K562 (cell line): ENCODE measurements at regions not wholly inside any gene's neighbourhood (a gene's known extent, or its start where the extent isn't known, plus 50 kb on each side); places are given as distances from the start of the nearest gene placed in this dataset.

Source experiments
- ATAC-seq: fragments of 200-7000 bp; cut with Tn5 transposase; 3 replicates; pipeline ENCODE4 v1.9.1; 2020; ENCODE audit warnings: moderate library complexity
- BruUV-seq: library from RNA; stranded (reverse); fragments of 400-500 nt; replicated peaks from 2 replicates; lab custom pipeline; 2021; lab: Mats Ljungman, UMichigan
- CTCF ChIA-PET: fragments of 300-600 bp; formaldehyde crosslinking; extraction: SDS; loops from one replicate; lab custom pipeline; 2021; ENCODE audit warnings: low intra/inter-chr PET ratio; lab: Yijun Ruan, JAX
- POLR2A ChIA-PET: fragments of 300-600, 350-650 bp; sonication (Branson Sonifier 250); formaldehyde crosslinking; extraction: SDS; loops from one replicate; lab custom pipeline; 2021; ENCODE audit warnings: antibody characterized with exemption, inconsistent platforms; lab: Yijun Ruan, JAX
- DNase-seq, 4 experiments: peaks; one replicate each; pipeline versions ENCODE4 v3.0.0 to v3.0.0-alpha.2; 2011 to 2018; ENCODE audit warnings: low spot score in 3 of 4, mixed read lengths in 3 of 4; ENCODE audit errors: extremely low read depth in 1 of 4
- FAIRE-seq: peaks from 2 replicates; lab custom pipeline; 2011; peaks lifted over from hg19 to GRCh38; lab: Jason Lieb, UNC
- H2AFZ ChIP-seq: 2 replicates; pipeline ENCODE4 v1.6.0; 2011; ENCODE audit warnings: low read depth, low read length, control low read depth, inconsistent platforms
- H3K27ac ChIP-seq: fragments of 200-600 bp; 3 replicates; pipeline ENCODE4 v1.8.0; 2011; ENCODE audit warnings: low read depth, mild to moderate bottlenecking, control low read depth, inconsistent platforms, low read length, moderate library complexity, mixed read lengths; ENCODE audit errors: extremely low read depth
- H3K27me3 ChIP-seq, 2 experiments: fragments of 300-600 bp in 1 of 2; 2 replicates in 1 of 2; 3 replicates in 1 of 2; pipeline versions ENCODE4 v1.6.0 to v1.8.0; 2011; ENCODE audit warnings: inconsistent platforms in 2 of 2, low read length in 2 of 2, mild to moderate bottlenecking in 1 of 2, mixed read lengths in 1 of 2, moderate library complexity in 1 of 2; ENCODE audit not compliant: control insufficient read depth in 2 of 2, insufficient read depth in 2 of 2
- H3K36me3 ChIP-seq: fragments of 300-600 bp; 3 replicates; pipeline ENCODE4 v1.8.0; 2011; ENCODE audit warnings: mild to moderate bottlenecking, low read length, inconsistent platforms; ENCODE audit not compliant: control insufficient read depth, insufficient read depth
- H3K4me1 ChIP-seq, 2 experiments: fragments of 200-600 bp in 1 of 2; replicated peaks in 1 of 2; 2 replicates in 1 of 2; 3 replicates in 1 of 2; pipeline versions ENCODE4 v1.5.1 to v1.8.0; 2011; ENCODE audit warnings: inconsistent platforms in 2 of 2, low read length in 2 of 2, mild to moderate bottlenecking in 1 of 2, mixed read lengths in 1 of 2, moderate library complexity in 1 of 2; ENCODE audit not compliant: control insufficient read depth in 2 of 2, insufficient read depth in 2 of 2
- H3K4me2 ChIP-seq: 2 replicates; pipeline ENCODE4 v1.6.1; 2011; ENCODE audit warnings: low read length, control low read depth, inconsistent platforms, mixed read lengths; ENCODE audit not compliant: insufficient read depth
- H3K4me3 ChIP-seq: fragments of 200-600 bp; sonication (generic), shearing (Covaris generic); 2 replicates; pipeline ENCODE4 v1.5.1; 2016; ENCODE audit warnings: control low read depth, inconsistent platforms
- H3K79me2 ChIP-seq: fragments of 200-600 bp; 3 replicates; pipeline ENCODE4 v1.8.0; 2011; ENCODE audit warnings: low read length, inconsistent platforms; ENCODE audit not compliant: control insufficient read depth, insufficient read depth
- H3K9ac ChIP-seq, 2 experiments: 2 replicates each; pipeline versions ENCODE4 v1.6.0 to v1.6.1; 2011; ENCODE audit warnings: low read depth in 2 of 2, low read length in 2 of 2, control low read depth in 1 of 2, inconsistent platforms in 1 of 2, mild to moderate bottlenecking in 1 of 2, mixed read lengths in 1 of 2; ENCODE audit not compliant: insufficient read depth in 1 of 2
- H3K9me1 ChIP-seq: one replicate; pipeline ENCODE4 v1.6.0; 2011; ENCODE audit warnings: inconsistent platforms, mild to moderate bottlenecking, low read length, moderate library complexity; ENCODE audit not compliant: control insufficient read depth, insufficient read depth
- H3K9me3 ChIP-seq: replicated peaks from 2 replicates; pipeline ENCODE4 v1.5.1; 2011; ENCODE audit warnings: low read depth, low read length, inconsistent platforms; ENCODE audit not compliant: control insufficient read depth, insufficient read depth
- H4K20me1 ChIP-seq: replicated peaks from 2 replicates; pipeline ENCODE4 v1.6.1; 2011; ENCODE audit warnings: low read length, inconsistent platforms, mixed read lengths; ENCODE audit not compliant: control insufficient read depth, insufficient read depth
- CBX1 ChIP-seq: sonication (generic); IDR thresholded peaks from 2 replicates; pipeline ENCODE4 v1.6.1; 2016; ENCODE audit warnings: antibody characterized with exemption, low read depth, mild to moderate bottlenecking
- E2F3 ChIP-seq: fragments of 250-450 bp; sonication (Bioruptor Pico); IDR thresholded peaks from 2 replicates; pipeline ENCODE4 v1.4.0; 2020; ENCODE audit warnings: mild to moderate bottlenecking
- NFYB ChIP-seq: IDR thresholded peaks from 2 replicates; pipeline ENCODE4 v1.6.1; 2011; ENCODE audit warnings: mild to moderate bottlenecking, moderate library complexity; ENCODE audit not compliant: insufficient read length; ENCODE audit errors: extremely low read depth
- NR2C2 ChIP-seq, 2 experiments: fragments of 200-800 bp in 1 of 2; sonication (Bioruptor generic) in 1 of 2; sonication (generic) in 1 of 2; formaldehyde crosslinking in 1 of 2; IDR thresholded peaks; 2 replicates each; pipeline versions ENCODE4 v1.6.1 to v1.8.0; 2016 to 2022; ENCODE audit warnings: mild to moderate bottlenecking in 1 of 2, missing compliant biosample characterization in 1 of 2, missing genetic modification characterization in 1 of 2, missing genetic modification reagents in 1 of 2
- PRMT5 ChIP-seq: sonication (generic); formaldehyde crosslinking; IDR thresholded peaks from 2 replicates; pipeline ENCODE4 v1.5.0; 2020; ENCODE audit warnings: missing genetic modification reagents
- PTTG1 ChIP-seq: fragments of 450-650 bp; IDR thresholded peaks from 2 replicates; pipeline ENCODE4 v1.6.1; 2016; ENCODE audit warnings: low read depth, mild to moderate bottlenecking, missing genetic modification characterization, missing compliant biosample characterization
- RBM14 ChIP-seq: fragments of 200-400 bp; formaldehyde crosslinking; IDR thresholded peaks from 2 replicates; pipeline ENCODE4 v1.6.1; 2018; ENCODE audit warnings: low read depth, mild to moderate bottlenecking, low read length, moderate library complexity, borderline replicate concordance; ENCODE audit not compliant: insufficient read depth
- SRSF7 ChIP-seq: fragments of 200-400 bp; formaldehyde crosslinking; optimal IDR thresholded peaks from 2 replicates; pipeline ENCODE3; 2017; ENCODE audit warnings: mild to moderate bottlenecking, low read depth, low read length
- WGBS: fragments of 100-300 bp; shearing (Covaris generic); methylation state at CpG from one replicate; pipeline ENCODE4 v1.1.6; 2016; ENCODE audit warnings: low coverage, mixed read lengths; ENCODE audit not compliant: insufficient coverage; ENCODE audit errors: missing lambda C conversion rate; 5-methylcytosine and 5-hydroxymethylcytosine counted together
- in situ Hi-C: fragments of 300-500 bp; cut with MboI; formaldehyde crosslinking; loops from 4 replicates; pipeline ENCODE4 v1.15.0; 2018; ENCODE audit warnings: inconsistent platforms, mixed read lengths
- intact Hi-C: fragments of 100-400 bp; cut with micrococcal nuclease; formaldehyde crosslinking; loops from 2 replicates; pipeline ENCODE4 v1.14.2; 2022
- TF ChIP-seq, protein P1 (sequence below): fragments of 200-800 bp; sonication (Bioruptor generic); IDR thresholded peaks from 2 replicates; pipeline ENCODE4 v1.6.1; 2017; ENCODE audit warnings: missing genetic modification characterization, missing compliant biosample characterization
- TF ChIP-seq, protein P2 (sequence below): fragments of 450-650 bp; IDR thresholded peaks from 2 replicates; pipeline ENCODE4 v1.6.1; 2016; ENCODE audit warnings: missing biosample characterization, missing genetic modification characterization
- TF ChIP-seq, protein P3 (sequence below): IDR thresholded peaks from 2 replicates; pipeline ENCODE4 v1.6.1; 2016; ENCODE audit warnings: missing genetic modification characterization, missing compliant biosample characterization
- TF ChIP-seq, protein P4 (sequence below): fragments of 250-450 bp; sonication (Bioruptor Pico); IDR thresholded peaks from 2 replicates; pipeline ENCODE4 v1.9.0; 2021; ENCODE audit warnings: mild to moderate bottlenecking
- TF ChIP-seq, protein P5 (sequence below), 2 experiments: IDR thresholded peaks; 2 replicates each; pipeline ENCODE4 v1.6.1; 2011; ENCODE audit warnings: borderline replicate concordance in 1 of 2, control low read depth in 1 of 2, low read depth in 1 of 2, low read length in 1 of 2, mild to moderate bottlenecking in 1 of 2, mixed read lengths in 1 of 2, moderate library complexity in 1 of 2; ENCODE audit not compliant: insufficient read depth in 1 of 2, insufficient read length in 1 of 2, poor library complexity in 1 of 2, severe bottlenecking in 1 of 2; ENCODE audit errors: extremely low read depth in 1 of 2

DNA sequence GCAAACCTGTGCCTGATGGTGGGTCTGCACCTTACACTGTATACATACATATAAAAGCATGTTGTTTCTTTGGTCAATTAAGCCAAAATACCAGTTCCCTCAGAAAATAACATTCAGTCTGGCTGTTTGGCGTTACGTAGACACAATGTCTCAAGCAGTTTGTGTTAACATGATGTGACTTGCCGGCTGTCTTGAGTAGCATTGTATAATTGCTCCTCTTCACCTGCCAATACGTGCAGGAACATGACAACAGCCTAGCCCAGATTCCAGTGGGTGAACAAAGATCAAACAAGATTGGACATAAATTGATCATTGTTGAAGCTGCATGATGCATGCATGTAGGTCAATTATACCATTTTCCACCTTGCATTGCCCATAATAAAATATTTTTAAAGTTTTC is 102.3 kb downstream of the F11 start:
- BruUV-seq, result no TSS peak

More for the DNA sequence above, 102.3 kb downstream of the F11 start:
- Histone ChIP-seq H3K79me2 (no peaks in the 10 kb centered on the region), H3K9me1 (no peaks in the 10 kb centered on the region), H3K4me3 (no peak overlapping the region), H3K9me3 (no peaks in the 10 kb centered on the region; the same call in 1 of the 2 replicates), H2AFZ (no peak overlapping the region), H4K20me1 (no peaks in the 10 kb centered on the region; the same call in 1 of the 2 replicates), H3K4me2 (no peak overlapping the region), H3K27me3 (peaks cover 0 to 4% of the 10 kb centered on the region in 2 experiments; a peak in 1 of 5 replicates), H3K36me3 (no peaks in the 10 kb centered on the region), H3K27ac (no peak overlapping the region), H3K9ac (no peak overlapping the region), H3K4me1 (no peaks in the 10 kb centered on the region)
- no peak for DNase-seq
- ChIA-PET CTCF (no interaction called here), POLR2A (no interaction called here)
- 1% methylated on average over 4 of the region's 4 CpGs for WGBS
- no peak for FAIRE-seq
- intact Hi-C loops, result no loop called here
- no peak for TF ChIP-seq PTTG1
- no peak for TF ChIP-seq E2F3 (CRISPR knock-in tag)
- no peak for TF ChIP-seq CBX1
- TF ChIP-seq, protein P1, sequence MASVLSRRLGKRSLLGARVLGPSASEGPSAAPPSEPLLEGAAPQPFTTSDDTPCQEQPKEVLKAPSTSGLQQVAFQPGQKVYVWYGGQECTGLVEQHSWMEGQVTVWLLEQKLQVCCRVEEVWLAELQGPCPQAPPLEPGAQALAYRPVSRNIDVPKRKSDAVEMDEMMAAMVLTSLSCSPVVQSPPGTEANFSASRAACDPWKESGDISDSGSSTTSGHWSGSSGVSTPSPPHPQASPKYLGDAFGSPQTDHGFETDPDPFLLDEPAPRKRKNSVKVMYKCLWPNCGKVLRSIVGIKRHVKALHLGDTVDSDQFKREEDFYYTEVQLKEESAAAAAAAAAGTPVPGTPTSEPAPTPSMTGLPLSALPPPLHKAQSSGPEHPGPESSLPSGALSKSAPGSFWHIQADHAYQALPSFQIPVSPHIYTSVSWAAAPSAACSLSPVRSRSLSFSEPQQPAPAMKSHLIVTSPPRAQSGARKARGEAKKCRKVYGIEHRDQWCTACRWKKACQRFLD (CRISPR knock-in tag), result no peak
- TF ChIP-seq, protein P2, sequence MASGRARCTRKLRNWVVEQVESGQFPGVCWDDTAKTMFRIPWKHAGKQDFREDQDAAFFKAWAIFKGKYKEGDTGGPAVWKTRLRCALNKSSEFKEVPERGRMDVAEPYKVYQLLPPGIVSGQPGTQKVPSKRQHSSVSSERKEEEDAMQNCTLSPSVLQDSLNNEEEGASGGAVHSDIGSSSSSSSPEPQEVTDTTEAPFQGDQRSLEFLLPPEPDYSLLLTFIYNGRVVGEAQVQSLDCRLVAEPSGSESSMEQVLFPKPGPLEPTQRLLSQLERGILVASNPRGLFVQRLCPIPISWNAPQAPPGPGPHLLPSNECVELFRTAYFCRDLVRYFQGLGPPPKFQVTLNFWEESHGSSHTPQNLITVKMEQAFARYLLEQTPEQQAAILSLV, result no peak
- TF ChIP-seq, protein P3, sequence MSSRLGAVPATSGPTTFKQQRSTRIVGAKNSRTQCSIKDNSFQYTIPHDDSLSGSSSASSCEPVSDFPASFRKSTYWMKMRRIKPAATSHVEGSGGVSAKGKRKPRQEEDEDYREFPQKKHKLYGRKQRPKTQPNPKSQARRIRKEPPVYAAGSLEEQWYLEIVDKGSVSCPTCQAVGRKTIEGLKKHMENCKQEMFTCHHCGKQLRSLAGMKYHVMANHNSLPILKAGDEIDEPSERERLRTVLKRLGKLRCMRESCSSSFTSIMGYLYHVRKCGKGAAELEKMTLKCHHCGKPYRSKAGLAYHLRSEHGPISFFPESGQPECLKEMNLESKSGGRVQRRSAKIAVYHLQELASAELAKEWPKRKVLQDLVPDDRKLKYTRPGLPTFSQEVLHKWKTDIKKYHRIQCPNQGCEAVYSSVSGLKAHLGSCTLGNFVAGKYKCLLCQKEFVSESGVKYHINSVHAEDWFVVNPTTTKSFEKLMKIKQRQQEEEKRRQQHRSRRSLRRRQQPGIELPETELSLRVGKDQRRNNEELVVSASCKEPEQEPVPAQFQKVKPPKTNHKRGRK (tag), result no peak
- TF ChIP-seq NR2C2 (CRISPR knock-in tag; IDR thresholded peaks at IDR 0.05), result no peak
- TF ChIP-seq NR2C2 (tag; IDR thresholded peaks at IDR 0.05), result no peak
- no peak for TF ChIP-seq SRSF7
- TF ChIP-seq, protein P4, sequence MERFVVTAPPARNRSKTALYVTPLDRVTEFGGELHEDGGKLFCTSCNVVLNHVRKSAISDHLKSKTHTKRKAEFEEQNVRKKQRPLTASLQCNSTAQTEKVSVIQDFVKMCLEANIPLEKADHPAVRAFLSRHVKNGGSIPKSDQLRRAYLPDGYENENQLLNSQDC, result no peak
- no peak for TF ChIP-seq RBM14
- TF ChIP-seq, protein P5, sequence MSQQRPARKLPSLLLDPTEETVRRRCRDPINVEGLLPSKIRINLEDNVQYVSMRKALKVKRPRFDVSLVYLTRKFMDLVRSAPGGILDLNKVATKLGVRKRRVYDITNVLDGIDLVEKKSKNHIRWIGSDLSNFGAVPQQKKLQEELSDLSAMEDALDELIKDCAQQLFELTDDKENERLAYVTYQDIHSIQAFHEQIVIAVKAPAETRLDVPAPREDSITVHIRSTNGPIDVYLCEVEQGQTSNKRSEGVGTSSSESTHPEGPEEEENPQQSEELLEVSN (IDR thresholded peaks at IDR 0.05; ENCODE audit: borderline replicate concordance in 1 of 2, extremely low read depth in 1 of 2, insufficient read depth in 1 of 2, insufficient read length in 1 of 2, low read depth in 1 of 2, low read length in 1 of 2, poor library complexity in 1 of 2, severe bottlenecking in 1 of 2), result no peak
- no peak for TF ChIP-seq NFYB
- TF ChIP-seq PRMT5 (CRISPR knock-in tag), result no peak
- no peak for ATAC-seq
- in situ Hi-C loops, result no loop called here
